ENCODE measurements at regions not wholly inside any gene's neighbourhood (a gene's known extent, or its start where the extent isn't known, plus 50 kb on each side); places are given as distances from the start of the nearest gene placed in this dataset.

DNA sequence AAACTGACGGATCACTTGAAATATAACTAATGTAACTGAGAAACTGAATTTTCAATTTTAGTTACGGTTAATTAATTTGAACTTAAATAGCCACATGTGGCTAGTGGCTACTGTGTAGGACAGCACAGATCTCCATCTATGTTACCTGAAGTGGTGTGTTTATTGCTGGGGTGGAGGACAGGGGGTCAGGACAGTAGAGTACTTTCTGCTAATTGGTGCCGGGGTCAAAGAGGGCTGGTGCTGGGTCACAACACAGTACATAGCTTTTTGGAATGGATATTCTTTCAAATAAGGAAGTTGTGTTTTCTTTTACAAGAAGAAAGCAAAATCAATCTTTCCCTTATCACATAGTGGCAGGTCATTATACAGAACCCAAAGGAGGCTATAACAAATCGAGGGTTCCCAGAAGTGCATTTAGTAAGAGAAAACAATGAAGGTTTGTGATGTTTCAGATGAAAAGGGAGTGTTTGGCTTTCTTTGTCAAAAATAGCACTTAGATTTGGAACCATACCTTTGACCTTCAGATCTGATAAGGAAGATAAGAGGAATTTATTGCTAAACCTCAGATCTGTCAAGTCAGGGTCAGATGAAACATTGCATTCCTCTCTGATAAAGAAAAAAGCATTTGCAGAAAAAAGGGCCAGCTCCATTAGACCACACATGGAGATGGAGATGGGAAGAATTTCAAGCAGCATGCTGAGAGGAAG lies 384.5 kb downstream of the AASDHPPT start:
- H3K36me3 ChIP-seq (replicated peaks in 1 of 2; ENCODE audit: control insufficient read depth in 1 of 2, insufficient read depth in 2 of 2, low read length in 2 of 2), result no peaks in the 10 kb centered on the region
- no peak overlapping the region for H2AFZ ChIP-seq (ENCODE audit: insufficient read depth, low read depth, low read length, poor library complexity, severe bottlenecking)
- intact Hi-C loops (cut with micrococcal nuclease), result no loop called here
- no peak overlapping the region for H3K4me3 ChIP-seq (replicated peaks in 1 of 3; ENCODE audit: low read depth in 2 of 3, low read length in 3 of 3)
- no peaks in the 10 kb centered on the region for H3K27me3 Mint-ChIP-seq (ENCODE audit: low read depth in 3 of 3)
- no peaks in the 10 kb centered on the region for H3K36me3 Mint-ChIP-seq
- WGBS (ENCODE audit: insufficient coverage), result 100% methylated on average over 1 of the region's 4 CpGs
- no peaks in the 10 kb centered on the region for H3K27me3 ChIP-seq (ENCODE audit: control insufficient read depth in 2 of 2, insufficient read depth in 2 of 2, low read length in 2 of 2)
- H3K4me3 Mint-ChIP-seq, result no peak overlapping the region
- peaks cover 0 to 10% (median 4%) of the 10 kb centered on the region in 7 donors for H3K9me3 Mint-ChIP-seq
- no peak for DNase-seq
- H3K4me2 ChIP-seq (replicated peaks; ENCODE audit: extremely low read depth, low read length, poor library complexity, severe bottlenecking), result no peak overlapping the region
- TF ChIP-seq, protein P1, sequence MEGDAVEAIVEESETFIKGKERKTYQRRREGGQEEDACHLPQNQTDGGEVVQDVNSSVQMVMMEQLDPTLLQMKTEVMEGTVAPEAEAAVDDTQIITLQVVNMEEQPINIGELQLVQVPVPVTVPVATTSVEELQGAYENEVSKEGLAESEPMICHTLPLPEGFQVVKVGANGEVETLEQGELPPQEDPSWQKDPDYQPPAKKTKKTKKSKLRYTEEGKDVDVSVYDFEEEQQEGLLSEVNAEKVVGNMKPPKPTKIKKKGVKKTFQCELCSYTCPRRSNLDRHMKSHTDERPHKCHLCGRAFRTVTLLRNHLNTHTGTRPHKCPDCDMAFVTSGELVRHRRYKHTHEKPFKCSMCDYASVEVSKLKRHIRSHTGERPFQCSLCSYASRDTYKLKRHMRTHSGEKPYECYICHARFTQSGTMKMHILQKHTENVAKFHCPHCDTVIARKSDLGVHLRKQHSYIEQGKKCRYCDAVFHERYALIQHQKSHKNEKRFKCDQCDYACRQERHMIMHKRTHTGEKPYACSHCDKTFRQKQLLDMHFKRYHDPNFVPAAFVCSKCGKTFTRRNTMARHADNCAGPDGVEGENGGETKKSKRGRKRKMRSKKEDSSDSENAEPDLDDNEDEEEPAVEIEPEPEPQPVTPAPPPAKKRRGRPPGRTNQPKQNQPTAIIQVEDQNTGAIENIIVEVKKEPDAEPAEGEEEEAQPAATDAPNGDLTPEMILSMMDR (IDR thresholded peaks at IDR 0.05), result no peak
- no peaks in the 10 kb centered on the region for H3K79me2 ChIP-seq (ENCODE audit: insufficient read depth, low read length)
- peaks cover 0 to 16% of the 10 kb centered on the region in 2 donors for H3K9me3 ChIP-seq (replicated peaks in 1 of 2; ENCODE audit: control insufficient read depth in 1 of 2, insufficient read depth in 1 of 2, low read length in 2 of 2)
- H3K27ac Mint-ChIP-seq, result no peak overlapping the region
- no peak overlapping the region for H3K9ac ChIP-seq (ENCODE audit: insufficient read depth, low read length, poor library complexity, severe bottlenecking)
- H4K20me1 ChIP-seq (ENCODE audit: insufficient read depth, low read length), result no peaks in the 10 kb centered on the region
- no peak overlapping the region for H3K27ac ChIP-seq (ENCODE audit: low read depth in 1 of 2, low read length in 2 of 2)
- no peaks in the 10 kb centered on the region for H3K4me1 ChIP-seq (ENCODE audit: control insufficient read depth in 1 of 2, insufficient read depth in 2 of 2, low read length in 2 of 2)
- no peaks in the 10 kb centered on the region for H3K4me1 Mint-ChIP-seq

DNA sequence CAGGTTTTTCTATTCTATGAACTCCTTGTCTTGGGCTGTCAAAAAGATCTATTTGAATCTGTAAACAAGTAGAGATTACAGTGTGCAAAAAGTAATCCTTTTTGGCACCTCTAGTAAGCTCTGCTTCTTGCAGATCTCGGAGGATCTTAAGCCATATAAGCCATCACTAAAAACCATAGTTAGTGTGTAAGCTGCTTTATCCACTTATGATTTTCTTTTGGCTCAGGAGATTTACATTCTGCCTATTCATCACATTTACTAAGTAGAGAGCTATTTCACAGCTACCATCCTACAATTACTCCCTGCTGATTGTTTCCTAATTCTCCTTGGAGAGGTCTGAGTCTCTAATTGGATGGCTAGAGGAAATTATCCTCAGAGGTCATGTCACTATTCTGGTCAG lies 385.7 kb downstream of the AASDHPPT start:
- Mint-ChIP-seq H3K4me3 (no peak overlapping the region), H3K36me3 (no peaks in the 10 kb centered on the region), H3K4me1 (no peaks in the 10 kb centered on the region), H3K9me3 (peaks cover 0 to 9% (median 4%) of the 10 kb centered on the region in 7 donors), H3K27ac (no peak overlapping the region), H3K27me3 (ENCODE audit: low read depth in 3 of 3) (no peaks in the 10 kb centered on the region)
- Histone ChIP-seq H4K20me1 (ENCODE audit: insufficient read depth, low read length) (no peaks in the 10 kb centered on the region), H3K27ac (ENCODE audit: low read depth in 1 of 2, low read length in 2 of 2) (no peak overlapping the region), H3K9me3 (replicated peaks in 1 of 2; ENCODE audit: control insufficient read depth in 1 of 2, insufficient read depth in 1 of 2, low read length in 2 of 2) (peaks cover 0 to 16% of the 10 kb centered on the region in 2 donors), H3K9ac (ENCODE audit: insufficient read depth, low read length, poor library complexity, severe bottlenecking) (no peak overlapping the region), H3K27me3 (ENCODE audit: control insufficient read depth in 2 of 2, insufficient read depth in 2 of 2, low read length in 2 of 2) (no peaks in the 10 kb centered on the region), H3K4me3 (replicated peaks in 1 of 3; ENCODE audit: low read depth in 2 of 3, low read length in 3 of 3) (no peak overlapping the region), H3K4me2 (replicated peaks; ENCODE audit: extremely low read depth, low read length, poor library complexity, severe bottlenecking) (no peak overlapping the region), H3K4me1 (ENCODE audit: control insufficient read depth in 1 of 2, insufficient read depth in 2 of 2, low read length in 2 of 2) (no peaks in the 10 kb centered on the region), H3K79me2 (ENCODE audit: insufficient read depth, low read length) (no peaks in the 10 kb centered on the region), H2AFZ (ENCODE audit: insufficient read depth, low read depth, low read length, poor library complexity, severe bottlenecking) (no peak overlapping the region), H3K36me3 (replicated peaks in 1 of 2; ENCODE audit: control insufficient read depth in 1 of 2, insufficient read depth in 2 of 2, low read length in 2 of 2) (no peaks in the 10 kb centered on the region)
- intact Hi-C loops (cut with micrococcal nuclease), result no loop called here
- TF ChIP-seq, protein P1 (IDR thresholded peaks at IDR 0.05), result no peak
- no peak for DNase-seq
- WGBS (ENCODE audit: insufficient coverage), result no CpG with 5 or more reads among the region's 1 CpG
